OCI-LY7 (cell line): ENCODE measurements at regions not wholly inside any gene's neighbourhood (a gene's known extent, or its start where the extent isn't known, plus 50 kb on each side); places are given as distances from the start of the nearest gene placed in this dataset.

ENCODE experiments used
- BruUV-seq: library from RNA; stranded (reverse); fragments of 400-500 nt; replicated peaks from 2 replicates; lab custom pipeline; 2021; lab: Mats Ljungman, UMichigan
- CTCF ChIA-PET: fragments of 300-600 bp; sonication (Branson Sonifier 250); formaldehyde crosslinking; loops from one replicate; lab custom pipeline; 2022; ENCODE audit warnings: antibody characterized with exemption; ENCODE audit not compliant: unreplicated experiment; lab: Charles Lee
- POLR2A ChIA-PET: fragments of 300-600 bp; sonication (Branson Sonifier 250); formaldehyde crosslinking; loops from one replicate; lab custom pipeline; 2022; ENCODE audit warnings: antibody characterized with exemption; lab: Charles Lee
- DNase-seq: peaks from one replicate; pipeline ENCODE4 v3.0.0-alpha.2; 2015; ENCODE audit warnings: low spot score
- H2AFZ ChIP-seq: fragments of 200-600 bp; sonication (generic), shearing (Covaris generic); 2 replicates; pipeline ENCODE4 v1.6.1; 2014; ENCODE audit warnings: mild to moderate bottlenecking, antibody characterized with exemption, low read length, moderate library complexity
- H3K27ac ChIP-seq: fragments of 200-600 bp; sonication (generic); 2 replicates; pipeline ENCODE4 v1.5.1; 2014; ENCODE audit warnings: mixed run types, low read depth, mild to moderate bottlenecking, moderate library complexity, low read length, inconsistent platforms; ENCODE audit not compliant: poor library complexity, severe bottlenecking
- H3K36me3 ChIP-seq: fragments of 200-600 bp; sonication (generic); 2 replicates; pipeline ENCODE4 v1.6.1; 2014; ENCODE audit warnings: mild to moderate bottlenecking, antibody characterized with exemption, low read length, moderate library complexity, mixed read lengths; ENCODE audit not compliant: insufficient read depth
- H3K4me1 ChIP-seq: fragments of 200-600 bp; sonication (generic); 2 replicates; pipeline ENCODE4 v1.5.1; 2014; ENCODE audit warnings: mild to moderate bottlenecking, low read length; ENCODE audit not compliant: insufficient read depth, poor library complexity, severe bottlenecking
- H3K4me2 ChIP-seq: fragments of 200-600 bp; sonication (generic); 2 replicates; pipeline ENCODE4 v1.6.1; 2014; ENCODE audit warnings: mild to moderate bottlenecking, low read length
- H3K4me3 ChIP-seq: fragments of 200-600 bp; sonication (generic); 2 replicates; pipeline ENCODE4 v1.5.1; 2014; ENCODE audit warnings: mild to moderate bottlenecking, low read depth, low read length; ENCODE audit not compliant: poor library complexity, severe bottlenecking
- H3K79me2 ChIP-seq: fragments of 200-600 bp; sonication (generic); 2 replicates; pipeline ENCODE4 v1.6.1; 2016; ENCODE audit warnings: low read depth, mild to moderate bottlenecking, low read length, moderate library complexity, mixed read lengths; ENCODE audit not compliant: insufficient read depth
- H3K9me2 ChIP-seq: fragments of 200-600 bp; sonication (generic); 2 replicates; pipeline ENCODE4 v1.6.1; 2016; ENCODE audit warnings: mild to moderate bottlenecking, low read length, mixed read lengths; ENCODE audit not compliant: insufficient read depth
- H3K9me3 ChIP-seq: fragments of 200-600 bp; sonication (generic); 2 replicates; pipeline ENCODE4 v1.6.1; 2014; ENCODE audit warnings: mild to moderate bottlenecking, mixed run types, low read length, mixed read lengths
- H4K20me1 ChIP-seq: fragments of 200-600 bp; sonication (generic); 2 replicates; pipeline ENCODE4 v1.6.1; 2014; ENCODE audit warnings: mild to moderate bottlenecking, antibody characterized with exemption, low read length, moderate library complexity, mixed read lengths; ENCODE audit not compliant: insufficient read depth
- EZH2phosphoT487 ChIP-seq: fragments of 200-600 bp; sonication (generic); IDR thresholded peaks from 2 replicates; pipeline ENCODE4 v1.6.1; 2018; ENCODE audit warnings: low read depth, borderline replicate concordance, mild to moderate bottlenecking, mixed run types, antibody characterized with exemption, low read length, moderate library complexity, mixed read lengths
- intact Hi-C: fragments of 100-400 bp; cut with micrococcal nuclease; formaldehyde crosslinking; loops from one replicate; pipeline ENCODE4 v1.10.0; 2022; ENCODE audit not compliant: unreplicated experiment
- TF ChIP-seq, protein P1 (sequence below): fragments of 200-600 bp; sonication (generic); conservative IDR thresholded peaks from 2 replicates; pipeline ENCODE4 v1.5.1; 2014; ENCODE audit warnings: mild to moderate bottlenecking, antibody characterized with exemption, low read length, moderate library complexity, mixed read lengths

- H3K4me2 ChIP-seq = no peak overlapping the region
- no peak overlapping the region for H3K27ac ChIP-seq
- POLR2A ChIA-PET = no interaction called here
- H3K9me3 ChIP-seq = no peaks in the 10 kb centered on the region
- H2AFZ ChIP-seq = no peak overlapping the region
- no peaks in the 10 kb centered on the region for H3K36me3 ChIP-seq
- intact Hi-C loops = no loop called here
- H4K20me1 ChIP-seq = no peaks in the 10 kb centered on the region
- TF ChIP-seq, protein P1, sequence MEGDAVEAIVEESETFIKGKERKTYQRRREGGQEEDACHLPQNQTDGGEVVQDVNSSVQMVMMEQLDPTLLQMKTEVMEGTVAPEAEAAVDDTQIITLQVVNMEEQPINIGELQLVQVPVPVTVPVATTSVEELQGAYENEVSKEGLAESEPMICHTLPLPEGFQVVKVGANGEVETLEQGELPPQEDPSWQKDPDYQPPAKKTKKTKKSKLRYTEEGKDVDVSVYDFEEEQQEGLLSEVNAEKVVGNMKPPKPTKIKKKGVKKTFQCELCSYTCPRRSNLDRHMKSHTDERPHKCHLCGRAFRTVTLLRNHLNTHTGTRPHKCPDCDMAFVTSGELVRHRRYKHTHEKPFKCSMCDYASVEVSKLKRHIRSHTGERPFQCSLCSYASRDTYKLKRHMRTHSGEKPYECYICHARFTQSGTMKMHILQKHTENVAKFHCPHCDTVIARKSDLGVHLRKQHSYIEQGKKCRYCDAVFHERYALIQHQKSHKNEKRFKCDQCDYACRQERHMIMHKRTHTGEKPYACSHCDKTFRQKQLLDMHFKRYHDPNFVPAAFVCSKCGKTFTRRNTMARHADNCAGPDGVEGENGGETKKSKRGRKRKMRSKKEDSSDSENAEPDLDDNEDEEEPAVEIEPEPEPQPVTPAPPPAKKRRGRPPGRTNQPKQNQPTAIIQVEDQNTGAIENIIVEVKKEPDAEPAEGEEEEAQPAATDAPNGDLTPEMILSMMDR = no peak
- no peak for TF ChIP-seq EZH2phosphoT487
- H3K4me1 ChIP-seq = no peaks in the 10 kb centered on the region
- no peak for DNase-seq
- H3K4me3 ChIP-seq = no peak overlapping the region
- CTCF ChIA-PET = no interaction called here
- H3K79me2 ChIP-seq = no peaks in the 10 kb centered on the region
- no TSS peak for BruUV-seq
- no peaks in the 10 kb centered on the region for H3K9me2 ChIP-seq
Measured at GRCh38 chr14:104318558-104319490, 180.4 kb downstream of the KIF26A start.

DNA sequence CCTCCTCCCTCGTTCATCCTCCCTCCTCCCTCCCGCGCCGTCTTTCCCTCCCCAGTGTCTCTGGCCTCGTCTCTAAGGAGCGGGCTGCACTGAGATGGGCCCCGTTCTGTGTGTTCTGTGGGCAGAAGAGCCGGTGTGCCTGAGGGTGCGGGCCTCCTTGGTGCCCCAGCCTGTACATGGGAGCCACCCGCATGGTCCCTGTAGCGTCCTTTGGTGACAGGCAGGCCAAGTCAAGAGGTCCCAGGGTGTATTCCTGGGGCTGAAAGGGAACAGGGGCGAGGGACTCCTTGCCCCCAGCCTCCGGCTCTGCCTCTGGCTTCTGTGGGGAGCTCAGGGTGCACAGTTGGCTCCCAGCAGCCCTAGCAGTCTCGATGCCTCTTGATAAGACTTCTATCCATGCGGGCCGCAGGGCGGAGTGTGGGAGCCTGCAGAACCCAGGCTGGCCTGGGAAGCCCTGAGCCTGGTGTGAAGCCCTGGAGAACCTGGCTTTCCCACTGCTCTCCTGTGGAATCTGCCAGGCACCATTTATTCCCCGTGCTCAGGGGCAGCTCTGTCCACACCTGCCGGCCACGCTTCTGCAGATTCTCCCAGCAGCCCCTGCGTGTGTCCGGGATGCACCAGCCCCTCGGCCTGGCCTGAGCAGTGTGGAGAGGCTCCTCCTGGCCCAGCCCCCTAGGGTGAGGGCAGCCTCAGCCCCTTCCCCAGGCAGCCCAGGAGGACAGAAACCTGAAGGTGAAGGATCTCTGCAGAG, 181.3 kb downstream of the KIF26A start:
- CTCF ChIA-PET = no interaction called here
- no peaks in the 10 kb centered on the region for H4K20me1 ChIP-seq
- intact Hi-C loops = no loop called here
- H3K4me1 ChIP-seq = no peaks in the 10 kb centered on the region
- H2AFZ ChIP-seq = no peak overlapping the region
- no TSS peak for BruUV-seq
- no peak overlapping the region for H3K4me2 ChIP-seq
- H3K4me3 ChIP-seq = no peak overlapping the region
- TF ChIP-seq EZH2phosphoT487 = no peak
- TF ChIP-seq, protein P1 = no peak
- POLR2A ChIA-PET = no interaction called here
- H3K9me2 ChIP-seq = no peaks in the 10 kb centered on the region
- H3K9me3 ChIP-seq = no peaks in the 10 kb centered on the region
- H3K79me2 ChIP-seq = no peaks in the 10 kb centered on the region
- H3K27ac ChIP-seq = no peak overlapping the region
- no peaks in the 10 kb centered on the region for H3K36me3 ChIP-seq
- no peak for DNase-seq
